ENCODE measurements at regions not wholly inside any gene's neighbourhood (a gene's known extent, or its start where the extent isn't known, plus 50 kb on each side); places are given as distances from the start of the nearest gene placed in this dataset.

DNA sequence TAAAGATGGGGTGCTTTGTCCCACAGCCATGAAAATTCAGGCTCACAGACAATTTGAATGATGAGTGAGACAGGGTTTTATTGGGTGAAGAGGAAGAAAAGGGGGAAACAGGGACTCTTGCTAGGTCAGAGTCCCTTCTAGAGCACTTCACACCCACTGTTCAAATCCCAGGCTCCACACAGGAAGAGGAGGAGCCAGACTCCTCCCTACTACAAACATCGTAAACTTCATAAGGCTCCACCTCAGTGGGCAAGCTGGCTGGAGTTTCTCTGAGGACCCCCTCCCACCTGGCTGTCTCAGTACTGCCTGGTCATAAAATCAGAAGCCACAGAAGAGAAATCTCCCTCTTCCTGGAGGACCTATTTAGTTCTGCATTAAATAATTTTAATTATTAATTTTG is 80.3 kb upstream of the KCNMB2 start:
- Histone ChIP-seq H3K27me3 (no peaks in the 10 kb centered on the region), H3K4me1 (peaks cover 0 to 24% of the 10 kb centered on the region in 2 donors), H3K4me3 (no peak overlapping the region), H3K27ac (peak overlapping the region in 1 of 2 donors; percentile 43), H3K9me3 (no peaks in the 10 kb centered on the region), H3K36me3 (no peaks in the 10 kb centered on the region)
- TF ChIP-seq, protein P1, sequence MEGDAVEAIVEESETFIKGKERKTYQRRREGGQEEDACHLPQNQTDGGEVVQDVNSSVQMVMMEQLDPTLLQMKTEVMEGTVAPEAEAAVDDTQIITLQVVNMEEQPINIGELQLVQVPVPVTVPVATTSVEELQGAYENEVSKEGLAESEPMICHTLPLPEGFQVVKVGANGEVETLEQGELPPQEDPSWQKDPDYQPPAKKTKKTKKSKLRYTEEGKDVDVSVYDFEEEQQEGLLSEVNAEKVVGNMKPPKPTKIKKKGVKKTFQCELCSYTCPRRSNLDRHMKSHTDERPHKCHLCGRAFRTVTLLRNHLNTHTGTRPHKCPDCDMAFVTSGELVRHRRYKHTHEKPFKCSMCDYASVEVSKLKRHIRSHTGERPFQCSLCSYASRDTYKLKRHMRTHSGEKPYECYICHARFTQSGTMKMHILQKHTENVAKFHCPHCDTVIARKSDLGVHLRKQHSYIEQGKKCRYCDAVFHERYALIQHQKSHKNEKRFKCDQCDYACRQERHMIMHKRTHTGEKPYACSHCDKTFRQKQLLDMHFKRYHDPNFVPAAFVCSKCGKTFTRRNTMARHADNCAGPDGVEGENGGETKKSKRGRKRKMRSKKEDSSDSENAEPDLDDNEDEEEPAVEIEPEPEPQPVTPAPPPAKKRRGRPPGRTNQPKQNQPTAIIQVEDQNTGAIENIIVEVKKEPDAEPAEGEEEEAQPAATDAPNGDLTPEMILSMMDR (IDR thresholded peaks at IDR 0.05), result no peak
- no peak for DNase-seq (ENCODE audit: low spot score)

DNA sequence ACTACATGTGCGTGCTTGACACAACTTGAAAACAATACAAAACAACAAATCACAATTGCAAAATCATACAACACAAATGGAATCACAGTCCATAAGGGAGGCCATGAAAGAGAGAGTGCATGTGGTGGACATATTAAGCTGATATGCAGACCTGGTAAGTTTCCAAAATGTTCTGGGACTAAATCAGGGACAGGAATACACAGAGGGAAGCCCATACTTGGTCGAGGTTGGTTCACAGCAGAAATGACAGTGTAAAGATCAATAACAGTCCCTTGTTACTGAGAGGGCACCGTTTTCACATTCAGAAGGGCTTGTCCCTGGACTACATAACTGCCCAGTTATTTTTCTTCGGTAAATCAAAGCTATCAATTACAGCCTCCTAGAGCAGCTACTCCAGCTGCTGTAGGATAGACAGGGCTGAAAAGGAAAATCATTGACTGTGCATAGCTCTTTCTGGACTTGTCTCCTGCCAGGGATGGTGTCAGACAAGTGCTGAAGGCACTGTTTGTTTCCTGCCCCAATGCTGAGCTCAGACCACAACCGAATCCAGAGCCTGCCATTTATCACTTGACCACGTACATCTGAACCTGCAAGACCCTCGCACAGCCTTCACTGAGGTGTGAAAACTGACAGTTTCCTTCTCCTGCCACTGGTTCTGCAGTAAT is 79.5 kb upstream of the KCNMB2 start:
- TF ChIP-seq, protein P1 (IDR thresholded peaks at IDR 0.05), result no peak
- Histone ChIP-seq H3K27me3 (no peaks in the 10 kb centered on the region), H3K4me1 (peaks cover 0 to 24% of the 10 kb centered on the region in 2 donors), H3K9me3 (no peaks in the 10 kb centered on the region), H3K4me3 (no peak overlapping the region), H3K27ac (peak overlapping the region; percentile 26 to 43), H3K36me3 (no peaks in the 10 kb centered on the region)
- DNase-seq (ENCODE audit: low spot score), result no peak

DNA sequence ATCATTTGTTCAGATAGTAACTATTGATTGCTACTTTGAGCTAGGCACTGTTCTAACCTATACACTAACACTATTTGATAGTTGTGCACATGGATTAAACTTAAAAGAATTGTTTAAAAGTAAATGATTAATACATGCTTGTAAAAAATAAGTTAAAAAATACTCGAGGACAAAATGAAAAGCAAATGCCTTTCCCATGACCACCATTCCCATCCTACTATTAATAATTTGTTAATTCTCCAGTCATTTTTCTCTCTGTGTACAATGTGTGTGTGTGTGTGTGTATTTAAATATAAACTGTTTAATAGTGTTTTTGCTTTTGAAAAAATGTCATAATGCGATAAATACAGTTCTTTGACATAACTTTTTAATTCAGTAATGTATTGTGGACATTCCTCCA is 78.7 kb upstream of the KCNMB2 start:
- no peak for DNase-seq (ENCODE audit: low spot score)
- H3K27ac ChIP-seq, result no peak overlapping the region
- H3K36me3 ChIP-seq, result no peaks in the 10 kb centered on the region
- H3K27me3 ChIP-seq, result no peaks in the 10 kb centered on the region
- no peak overlapping the region for H3K4me3 ChIP-seq
- no peaks in the 10 kb centered on the region for H3K9me3 ChIP-seq
- TF ChIP-seq, protein P1 (IDR thresholded peaks at IDR 0.05), result no peak
- peaks cover 0 to 24% of the 10 kb centered on the region in 2 donors for H3K4me1 ChIP-seq

DNA sequence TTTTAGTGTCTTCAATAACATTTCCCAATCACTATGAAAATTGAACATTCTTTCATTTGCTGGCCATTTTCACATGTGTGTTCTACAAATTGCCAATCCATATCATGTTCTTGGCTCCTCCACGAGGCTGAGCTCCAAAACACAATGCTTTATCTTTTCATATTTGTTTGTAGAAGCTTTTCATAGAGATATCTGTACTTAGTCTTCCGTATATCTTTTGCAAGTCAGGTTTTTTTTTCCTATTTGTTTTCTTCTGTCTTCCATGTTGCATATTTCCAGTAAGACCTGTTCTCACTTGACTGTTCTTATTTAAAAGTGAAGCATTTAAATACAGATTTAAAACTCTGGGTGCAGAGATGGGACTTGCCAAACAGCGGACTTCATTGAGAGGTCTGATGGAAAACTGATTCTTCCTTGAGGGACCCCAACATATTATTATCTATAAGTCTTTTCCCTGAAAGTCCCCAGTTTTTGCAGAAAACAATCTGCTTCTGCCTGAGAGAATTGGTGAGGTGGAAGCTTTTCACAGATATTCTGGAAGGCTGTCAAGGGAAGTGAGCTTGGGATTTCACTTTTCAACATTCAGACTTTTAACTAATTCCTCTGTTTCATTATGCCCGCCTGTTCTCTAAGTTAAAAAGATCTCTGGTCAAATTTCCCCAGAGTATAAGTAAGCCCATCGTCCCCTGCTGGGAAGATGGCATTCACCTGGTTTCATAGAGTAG is 77.8 kb upstream of the KCNMB2 start:
- peaks cover 0 to 24% of the 10 kb centered on the region in 2 donors for H3K4me1 ChIP-seq
- no peak overlapping the region for H3K4me3 ChIP-seq
- no peaks in the 10 kb centered on the region for H3K36me3 ChIP-seq
- DNase-seq (ENCODE audit: low spot score), result no peak
- no peaks in the 10 kb centered on the region for H3K27me3 ChIP-seq
- no peaks in the 10 kb centered on the region for H3K9me3 ChIP-seq
- TF ChIP-seq, protein P1 (IDR thresholded peaks at IDR 0.05), result no peak
- H3K27ac ChIP-seq, result no peak overlapping the region

DNA sequence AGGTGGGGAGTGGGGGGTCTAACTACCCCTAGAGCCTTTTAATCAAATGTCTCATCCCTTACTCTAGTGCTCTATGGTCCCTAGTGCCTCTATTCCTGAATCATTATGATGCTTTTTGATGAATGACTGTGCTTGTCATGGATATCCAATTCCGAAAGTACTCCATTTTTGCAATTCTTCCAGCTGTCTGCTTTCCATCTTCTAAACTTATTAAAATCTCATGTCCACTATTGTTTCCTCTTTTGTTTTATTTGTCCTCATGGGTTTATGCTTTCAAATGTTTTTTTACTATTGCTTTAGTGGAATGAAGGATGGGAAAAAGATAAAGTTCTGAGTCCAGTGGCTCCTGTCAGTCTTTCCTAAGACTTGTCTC is 77.2 kb upstream of the KCNMB2 start:
- no peak overlapping the region for H3K4me3 ChIP-seq
- no peaks in the 10 kb centered on the region for H3K27me3 ChIP-seq
- no peaks in the 10 kb centered on the region for H3K36me3 ChIP-seq
- H3K4me1 ChIP-seq, result peaks cover 0 to 24% of the 10 kb centered on the region in 2 donors
- no peak overlapping the region for H3K27ac ChIP-seq
- TF ChIP-seq, protein P1 (IDR thresholded peaks at IDR 0.05), result no peak
- no peak for DNase-seq (ENCODE audit: low spot score)
- H3K9me3 ChIP-seq, result no peaks in the 10 kb centered on the region
